ENCODE measurements at regions not wholly inside any gene's neighbourhood (a gene's known extent, or its start where the extent isn't known, plus 50 kb on each side); places are given as distances from the start of the nearest gene placed in this dataset.
"Not testable (repeated sequence)": the region's sequence is repeated elsewhere in the genome, so short reads cannot be mapped to it uniquely, and the experiment has no call there.

- ATAC-seq: no peak
- no peak for DNase-seq
- intact Hi-C loops (cut with micrococcal nuclease): no loop called here
Observed at GRCh38 chr20:52098186-52098585, 93.4 kb downstream of the ZFP64 start.

DNA sequence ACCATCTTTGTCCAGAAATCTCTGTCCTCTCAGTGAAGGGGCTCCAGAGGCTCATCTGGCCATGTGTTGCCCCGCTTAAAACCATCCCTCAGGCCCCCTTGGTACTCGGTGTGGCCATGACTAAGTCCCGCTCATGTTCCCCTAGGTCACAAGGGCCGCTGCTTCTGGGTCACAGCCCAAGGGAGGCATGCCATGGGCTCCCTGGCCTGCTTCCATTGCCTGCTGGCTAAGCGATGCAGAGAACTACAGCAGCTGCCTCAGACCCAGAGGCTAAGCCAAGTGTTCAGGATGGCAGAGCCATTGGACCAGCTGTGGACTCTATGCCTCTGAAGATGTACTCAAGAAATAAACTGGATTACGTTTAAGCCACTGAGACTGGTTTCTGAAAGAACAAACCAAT, 95.5 kb downstream of the ZFP64 start:
- ATAC-seq: peak; percentile 34
- intact Hi-C loops (cut with micrococcal nuclease): no loop called here

GRCh38 chr20:52094693-52095092, 96.9 kb downstream of the ZFP64 start:
- intact Hi-C loops (cut with micrococcal nuclease): no loop called here
- DNase-seq (no peak), ATAC-seq (no peak)

More for the DNA sequence above, 95.5 kb downstream of the ZFP64 start:
- DNase-seq: no peak

DNA sequence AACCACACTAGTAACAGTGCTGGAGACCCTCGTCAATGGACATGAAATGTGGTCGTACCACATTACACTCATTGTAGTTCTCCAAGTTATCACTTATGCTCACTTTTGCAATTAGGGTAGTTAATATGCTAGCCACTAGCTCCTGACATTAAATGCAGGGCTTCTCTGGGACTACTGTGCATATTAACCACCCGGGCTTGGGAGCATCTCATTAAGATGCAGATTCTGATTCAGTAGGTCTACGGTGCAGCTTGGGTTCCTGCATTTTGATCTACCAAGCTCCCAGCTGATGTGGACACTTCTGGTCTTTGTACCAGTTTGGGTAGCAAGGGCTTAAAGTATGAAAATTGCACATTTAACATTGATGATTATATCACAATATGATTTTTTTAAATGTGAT, 98.0 kb downstream of the ZFP64 start:
- DNase-seq (no peak), ATAC-seq (no peak)

DNA sequence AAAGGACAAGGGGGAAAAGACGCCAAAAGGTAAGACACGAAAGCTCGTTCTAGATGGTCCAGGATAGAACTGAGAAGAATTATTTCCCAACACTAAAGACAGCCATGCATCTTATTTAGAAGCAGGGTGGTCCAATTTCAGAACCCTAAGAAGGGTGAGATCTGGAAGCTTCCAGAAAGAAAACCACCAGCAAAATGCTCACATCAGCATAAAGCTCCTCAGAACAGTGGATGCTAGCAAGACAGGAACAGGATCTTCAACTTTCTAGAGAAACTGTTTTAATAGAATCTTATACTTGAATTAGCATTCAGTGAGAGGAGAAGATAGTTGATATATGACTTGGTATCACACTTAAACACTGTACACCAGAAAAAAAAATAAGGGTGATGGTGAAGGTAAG, 101.5 kb downstream of the ZFP64 start:
- intact Hi-C loops (cut with micrococcal nuclease): no loop called here
- DNase-seq (no peak), ATAC-seq (no peak)

More for the DNA sequence above, 98.0 kb downstream of the ZFP64 start:
- intact Hi-C loops (cut with micrococcal nuclease): no loop called here

- no peak for ATAC-seq
- intact Hi-C loops (cut with micrococcal nuclease): no loop called here
Observed at GRCh38 chr20:52087471-52087870, 104.1 kb downstream of the ZFP64 start.

GRCh38 chr20:52086878-52087277, 104.7 kb downstream of the ZFP64 start:
- DNase-seq: no peak
- intact Hi-C loops (cut with micrococcal nuclease): no loop called here
- ATAC-seq: no peak

More at GRCh38 chr20:52087471-52087870, 104.1 kb downstream of the ZFP64 start:
- no peak for DNase-seq

- no peak for ATAC-seq
- intact Hi-C loops (cut with micrococcal nuclease): no loop called here
- DNase-seq: no peak
Observed at GRCh38 chr20:52084727-52085126, 106.9 kb downstream of the ZFP64 start.

- intact Hi-C loops (cut with micrococcal nuclease): no loop called here
- no peak for DNase-seq
- peak; percentile 55 for ATAC-seq
Observed at GRCh38 chr20:52083627-52084232, 107.8 kb downstream of the ZFP64 start.

DNA sequence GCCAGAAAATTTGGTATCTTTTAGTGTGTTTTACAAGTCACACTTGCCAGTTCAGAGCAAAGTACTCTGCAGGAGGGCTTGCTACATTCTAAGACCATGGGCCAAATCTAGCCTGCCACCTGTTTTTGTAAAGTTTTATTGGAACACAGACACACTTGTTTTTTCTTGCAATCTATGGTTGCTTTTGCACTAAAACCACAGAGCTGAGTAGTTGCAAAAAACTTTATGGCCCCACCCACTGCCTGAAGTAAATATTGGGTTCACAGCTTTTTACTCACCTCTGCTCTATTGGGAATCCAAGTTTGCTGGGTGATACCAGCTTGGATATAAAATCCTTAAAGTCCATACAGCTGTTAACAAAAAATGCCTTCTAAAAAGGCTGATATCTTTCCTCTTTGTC, 109.0 kb downstream of the ZFP64 start:
- DNase-seq (no peak), ATAC-seq (no peak)
- intact Hi-C loops (cut with micrococcal nuclease): no loop called here

GRCh38 chr20:52081791-52082190, 109.8 kb downstream of the ZFP64 start:
- DNase-seq (no peak), ATAC-seq (no peak)
- intact Hi-C loops (cut with micrococcal nuclease): no loop called here

- ATAC-seq (no peak), DNase-seq (no peak)
- intact Hi-C loops (cut with micrococcal nuclease): no loop called here
Observed at GRCh38 chr20:52081066-52081465, 110.5 kb downstream of the ZFP64 start.

GRCh38 chr20:52078289-52078688, 113.3 kb downstream of the ZFP64 start:
- no peak for DNase-seq
- intact Hi-C loops (cut with micrococcal nuclease): no loop called here
- ATAC-seq: no peak

- no peak for ATAC-seq
- intact Hi-C loops (cut with micrococcal nuclease): no loop called here
Observed at GRCh38 chr20:52076164-52076563, 115.4 kb downstream of the ZFP64 start.

DNA sequence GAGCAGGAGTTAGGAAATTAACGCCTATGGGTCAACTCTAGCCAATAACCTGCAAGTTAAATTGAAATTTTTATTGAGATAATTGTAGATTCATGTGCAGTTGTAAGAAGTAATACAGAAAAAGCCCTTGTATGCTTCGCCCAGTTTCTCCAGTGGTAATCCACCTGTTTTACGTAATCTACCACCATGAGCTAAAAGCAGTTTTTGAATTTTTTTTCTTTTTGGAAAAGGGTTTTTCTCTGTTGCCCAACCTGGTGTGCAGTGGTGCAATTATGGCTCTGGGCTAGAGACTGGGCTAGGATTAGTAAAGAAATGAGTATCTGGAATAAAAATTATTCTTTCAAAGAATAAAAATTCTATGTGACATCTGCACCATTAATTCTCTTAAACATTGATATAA, 116.2 kb downstream of the ZFP64 start:
- no peak for ATAC-seq
- intact Hi-C loops (cut with micrococcal nuclease): no loop called here

More at GRCh38 chr20:52076164-52076563, 115.4 kb downstream of the ZFP64 start:
- no peak for DNase-seq

DNA sequence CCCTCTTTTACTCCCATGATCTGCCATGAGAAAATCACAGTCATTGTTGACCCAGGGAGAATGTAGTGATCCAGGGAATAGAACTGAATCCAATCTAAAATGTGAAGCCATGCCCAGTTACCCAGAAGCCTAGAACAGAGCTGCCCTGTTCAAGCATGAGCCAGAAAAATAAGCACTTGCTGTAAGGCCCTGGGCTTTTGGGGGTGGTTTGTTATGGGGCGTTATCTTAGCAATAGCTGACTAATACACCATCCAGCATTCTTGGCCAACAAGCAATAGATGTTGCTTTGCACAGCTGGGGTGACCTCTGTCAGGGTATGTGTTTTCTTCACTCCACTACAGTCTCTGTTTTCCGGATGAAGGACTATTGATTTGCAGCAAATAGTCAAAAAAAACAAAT, 120.4 kb downstream of the ZFP64 start:
- intact Hi-C loops (cut with micrococcal nuclease): no loop called here
- DNase-seq: no peak
- ATAC-seq: no peak

More for the DNA sequence above, 116.2 kb downstream of the ZFP64 start:
- no peak for DNase-seq

DNA sequence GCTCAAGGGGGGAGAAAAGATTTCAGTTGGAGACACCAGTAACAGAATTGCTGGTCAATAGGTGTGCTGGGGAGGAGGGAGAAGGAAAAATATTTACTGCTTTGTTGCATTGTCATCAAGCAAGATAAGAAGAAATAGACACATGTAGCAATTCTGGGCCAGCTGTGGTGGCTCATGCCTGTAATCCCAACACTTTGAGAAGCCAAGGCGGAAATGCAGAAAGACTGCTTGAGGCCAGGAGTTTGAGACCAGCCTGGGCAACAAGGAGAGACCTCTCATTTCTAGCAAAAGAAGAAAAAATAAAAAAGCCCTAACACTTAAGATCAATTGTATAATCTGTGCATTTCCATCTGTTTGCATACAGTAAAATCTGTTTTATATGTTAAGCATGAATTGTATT, 126.6 kb downstream of the ZFP64 start:
- ATAC-seq: no peak
- DNase-seq: no peak
- intact Hi-C loops (cut with micrococcal nuclease): no loop called here

GRCh38 chr20:52062452-52063209, 128.9 kb downstream of the ZFP64 start:
- no peak for DNase-seq
- intact Hi-C loops (cut with micrococcal nuclease): no loop called here
- ATAC-seq: no peak

- intact Hi-C loops (cut with micrococcal nuclease): no loop called here
- DNase-seq: no peak
- ATAC-seq: peak; percentile 31
Observed at GRCh38 chr20:52060794-52061714, 130.5 kb downstream of the ZFP64 start.

- DNase-seq; ATAC-seq; intact Hi-C loops (cut with micrococcal nuclease): not testable (repeated sequence)
Observed at GRCh38 chr20:52057133-52057532, 134.4 kb downstream of the ZFP64 start.

Measured in left ventricle myocardium superior (tissue), 1 donor.